HepG2 (cell line): ENCODE measurements at regions not wholly inside any gene's neighbourhood (a gene's known extent, or its start where the extent isn't known, plus 50 kb on each side); places are given as distances from the start of the nearest gene placed in this dataset.
"Not testable (repeated sequence)": the region's sequence is repeated elsewhere in the genome, so short reads cannot be mapped to it uniquely, and the experiment has no call there.

ENCODE experiments used
- CBX1 ChIP-seq: IDR thresholded peaks from one replicate; pipeline ENCODE4 v1.6.1; 2016; ENCODE audit warnings: antibody characterized with exemption, low read depth
- CREB1 ChIP-seq, 2 experiments: fragments of 450-650 bp in 1 of 2; IDR thresholded peaks; 2 replicates each; pipeline ENCODE4 v1.6.1; 2016 to 2017; ENCODE audit warnings: control low read depth in 1 of 2, mild to moderate bottlenecking in 1 of 2, missing compliant biosample characterization in 1 of 2, missing genetic modification characterization in 1 of 2
- DMAP1 ChIP-seq: IDR thresholded peaks from 2 replicates; pipeline ENCODE4 v1.6.1; 2016
- EEA1 ChIP-seq: sonication (generic); formaldehyde crosslinking; IDR thresholded peaks from 2 replicates; pipeline ENCODE4 v1.5.1; 2020; ENCODE audit warnings: mild to moderate bottlenecking, missing genetic modification reagents, borderline replicate concordance
- EZH2 ChIP-seq: conservative IDR thresholded peaks from 2 replicates; pipeline ENCODE4 v1.6.1; 2012; ENCODE audit warnings: mild to moderate bottlenecking, low read depth, low read length, moderate library complexity
- RAD21 ChIP-seq: fragments of 450-650 bp; formaldehyde crosslinking; IDR thresholded peaks from 2 replicates; pipeline ENCODE4 v1.5.0; 2020; ENCODE audit warnings: mild to moderate bottlenecking
- RBFOX2 ChIP-seq: fragments of 200-400 bp; formaldehyde crosslinking; IDR thresholded peaks from 2 replicates; pipeline ENCODE4 v1.6.1; 2017; ENCODE audit warnings: low read depth, mild to moderate bottlenecking, low read length
- TCF7L2 ChIP-seq: IDR thresholded peaks from 2 replicates; pipeline ENCODE4 v1.6.1; 2011; ENCODE audit warnings: mild to moderate bottlenecking, low read depth, low read length, moderate library complexity
- ZNF83 ChIP-seq: sonication (generic); formaldehyde crosslinking; IDR thresholded peaks from 2 replicates; pipeline ENCODE4 v1.4.0; 2020; ENCODE audit warnings: missing genetic modification reagents, mild to moderate bottlenecking, borderline replicate concordance
- TF ChIP-seq, protein P1 (sequence below): sonication (generic); formaldehyde crosslinking; IDR thresholded peaks from 2 replicates; pipeline ENCODE4 v1.4.0; 2020; ENCODE audit warnings: mild to moderate bottlenecking, missing genetic modification reagents
- TF ChIP-seq, protein P2 (sequence below): sonication (generic); formaldehyde crosslinking; IDR thresholded peaks from 2 replicates; pipeline ENCODE4 v1.4.0; 2020; ENCODE audit warnings: missing genetic modification reagents

DNA sequence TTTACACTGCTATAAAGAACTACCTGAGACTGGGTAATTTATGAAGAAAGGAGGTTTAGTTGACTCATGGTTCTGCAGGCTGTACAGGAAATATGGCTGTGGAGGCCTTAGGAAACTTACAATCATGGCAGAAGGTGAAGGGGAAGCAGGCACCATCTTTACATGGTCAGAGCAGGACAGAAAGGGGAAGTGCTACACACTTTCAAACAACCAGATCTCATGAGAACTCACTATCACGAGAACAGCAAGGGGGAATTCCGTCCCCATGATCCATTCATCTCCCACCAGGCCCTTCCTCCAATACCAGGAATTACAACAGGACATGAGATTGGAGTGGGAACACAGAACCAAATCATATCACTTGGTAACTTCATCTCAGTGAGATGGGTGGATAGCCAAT is 536.5 kb upstream of the ID2 start:
- TF ChIP-seq, protein P1, sequence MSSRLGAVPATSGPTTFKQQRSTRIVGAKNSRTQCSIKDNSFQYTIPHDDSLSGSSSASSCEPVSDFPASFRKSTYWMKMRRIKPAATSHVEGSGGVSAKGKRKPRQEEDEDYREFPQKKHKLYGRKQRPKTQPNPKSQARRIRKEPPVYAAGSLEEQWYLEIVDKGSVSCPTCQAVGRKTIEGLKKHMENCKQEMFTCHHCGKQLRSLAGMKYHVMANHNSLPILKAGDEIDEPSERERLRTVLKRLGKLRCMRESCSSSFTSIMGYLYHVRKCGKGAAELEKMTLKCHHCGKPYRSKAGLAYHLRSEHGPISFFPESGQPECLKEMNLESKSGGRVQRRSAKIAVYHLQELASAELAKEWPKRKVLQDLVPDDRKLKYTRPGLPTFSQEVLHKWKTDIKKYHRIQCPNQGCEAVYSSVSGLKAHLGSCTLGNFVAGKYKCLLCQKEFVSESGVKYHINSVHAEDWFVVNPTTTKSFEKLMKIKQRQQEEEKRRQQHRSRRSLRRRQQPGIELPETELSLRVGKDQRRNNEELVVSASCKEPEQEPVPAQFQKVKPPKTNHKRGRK (CRISPR knock-in tag): not testable (repeated sequence)
- TF ChIP-seq, protein P2, sequence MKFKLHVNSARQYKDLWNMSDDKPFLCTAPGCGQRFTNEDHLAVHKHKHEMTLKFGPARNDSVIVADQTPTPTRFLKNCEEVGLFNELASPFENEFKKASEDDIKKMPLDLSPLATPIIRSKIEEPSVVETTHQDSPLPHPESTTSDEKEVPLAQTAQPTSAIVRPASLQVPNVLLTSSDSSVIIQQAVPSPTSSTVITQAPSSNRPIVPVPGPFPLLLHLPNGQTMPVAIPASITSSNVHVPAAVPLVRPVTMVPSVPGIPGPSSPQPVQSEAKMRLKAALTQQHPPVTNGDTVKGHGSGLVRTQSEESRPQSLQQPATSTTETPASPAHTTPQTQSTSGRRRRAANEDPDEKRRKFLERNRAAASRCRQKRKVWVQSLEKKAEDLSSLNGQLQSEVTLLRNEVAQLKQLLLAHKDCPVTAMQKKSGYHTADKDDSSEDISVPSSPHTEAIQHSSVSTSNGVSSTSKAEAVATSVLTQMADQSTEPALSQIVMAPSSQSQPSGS (CRISPR knock-in tag): not testable (repeated sequence)
- not testable (repeated sequence) for TF ChIP-seq EZH2; CREB1 (IDR thresholded peaks at IDR 0.05); CREB1 (CRISPR knock-in tag; IDR thresholded peaks at IDR 0.05); TCF7L2; RAD21 (CRISPR knock-in tag); RBFOX2; CBX1; ZNF83 (CRISPR knock-in tag); DMAP1 (CRISPR knock-in tag); EEA1 (CRISPR knock-in tag)
